GM21381 (cell line): ENCODE measurements at regions not wholly inside any gene's neighbourhood (a gene's known extent, or its start where the extent isn't known, plus 50 kb on each side); places are given as distances from the start of the nearest gene placed in this dataset.

ENCODE experiments used
- ATAC-seq: cut with Tn5 transposase; IDR thresholded peaks from one replicate; pipeline ENCODE4 v1.9.1; 2021; ENCODE audit warnings: mild to moderate bottlenecking, moderate library complexity; ENCODE audit not compliant: unreplicated experiment

GRCh38 chr1:4307911-4308545, 346.4 kb upstream of the AJAP1 start:
- no peak for ATAC-seq

- no peak for ATAC-seq
These were observed 345.6 kb upstream of the AJAP1 start for GRCh38 chr1:4308806-4309205.

GRCh38 chr1:4309676-4310320, 344.6 kb upstream of the AJAP1 start:
- no peak for ATAC-seq

GRCh38 chr1:4310396-4310923, 343.9 kb upstream of the AJAP1 start:
- ATAC-seq = no peak

GRCh38 chr1:4312024-4312423, 342.4 kb upstream of the AJAP1 start:
- no peak for ATAC-seq

GRCh38 chr1:4315202-4315601, 339.2 kb upstream of the AJAP1 start:
- no peak for ATAC-seq

GRCh38 chr1:4317207-4317606, 337.2 kb upstream of the AJAP1 start:
- no peak for ATAC-seq

GRCh38 chr1:4318720-4319119, 335.7 kb upstream of the AJAP1 start:
- ATAC-seq = no peak

- no peak for ATAC-seq
These were observed 334.9 kb upstream of the AJAP1 start for GRCh38 chr1:4319496-4319895.

GRCh38 chr1:4322881-4323280, 331.5 kb upstream of the AJAP1 start:
- no peak for ATAC-seq

- ATAC-seq = no peak
These were observed 331.1 kb upstream of the AJAP1 start for GRCh38 chr1:4323309-4323708.

GRCh38 chr1:4324525-4324924, 329.9 kb upstream of the AJAP1 start:
- ATAC-seq = no peak

GRCh38 chr1:4327142-4327541, 327.3 kb upstream of the AJAP1 start:
- no peak for ATAC-seq

- ATAC-seq = no peak
These were observed 325.9 kb upstream of the AJAP1 start for GRCh38 chr1:4328402-4329071.

GRCh38 chr1:4330805-4331766, 323.3 kb upstream of the AJAP1 start:
- no peak for ATAC-seq

- no peak for ATAC-seq
These were observed 322.6 kb upstream of the AJAP1 start for GRCh38 chr1:4331767-4332163.

- ATAC-seq = no peak
These were observed 317.9 kb upstream of the AJAP1 start for GRCh38 chr1:4336507-4336906.

GRCh38 chr1:4341421-4341820, 313.0 kb upstream of the AJAP1 start:
- no peak for ATAC-seq

GRCh38 chr1:4344065-4344732, 310.2 kb upstream of the AJAP1 start:
- no peak for ATAC-seq

GRCh38 chr1:4345094-4345493, 309.3 kb upstream of the AJAP1 start:
- no peak for ATAC-seq
